GM19023 (cell line): ENCODE measurements at regions not wholly inside any gene's neighbourhood (a gene's known extent, or its start where the extent isn't known, plus 50 kb on each side); places are given as distances from the start of the nearest gene placed in this dataset.

ENCODE experiments used
- ATAC-seq: cut with Tn5 transposase; IDR thresholded peaks from one replicate; pipeline ENCODE4 v1.9.1; 2021; ENCODE audit warnings: mild to moderate bottlenecking, moderate library complexity; ENCODE audit not compliant: unreplicated experiment

DNA sequence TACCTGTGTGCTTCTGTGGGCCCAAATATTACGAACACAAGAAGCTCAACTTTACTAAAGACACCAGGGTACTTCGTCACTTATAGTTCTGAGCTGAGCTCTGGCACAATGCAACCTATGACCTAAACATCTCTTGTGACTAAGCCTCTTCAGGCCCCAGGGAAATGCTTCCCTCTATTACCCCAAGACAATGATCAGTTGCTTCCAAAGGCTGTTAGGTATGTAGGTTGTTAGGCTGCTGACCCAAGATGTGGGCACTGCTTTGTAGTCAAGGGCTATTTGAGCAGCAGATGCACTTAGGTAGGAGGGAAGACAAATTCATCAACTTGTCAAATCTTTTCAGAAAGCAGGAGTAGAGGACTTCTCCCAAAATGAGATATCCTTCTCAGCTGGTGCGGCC lies 640.1 kb downstream of the EPHA4 start:
- no peak for ATAC-seq

DNA sequence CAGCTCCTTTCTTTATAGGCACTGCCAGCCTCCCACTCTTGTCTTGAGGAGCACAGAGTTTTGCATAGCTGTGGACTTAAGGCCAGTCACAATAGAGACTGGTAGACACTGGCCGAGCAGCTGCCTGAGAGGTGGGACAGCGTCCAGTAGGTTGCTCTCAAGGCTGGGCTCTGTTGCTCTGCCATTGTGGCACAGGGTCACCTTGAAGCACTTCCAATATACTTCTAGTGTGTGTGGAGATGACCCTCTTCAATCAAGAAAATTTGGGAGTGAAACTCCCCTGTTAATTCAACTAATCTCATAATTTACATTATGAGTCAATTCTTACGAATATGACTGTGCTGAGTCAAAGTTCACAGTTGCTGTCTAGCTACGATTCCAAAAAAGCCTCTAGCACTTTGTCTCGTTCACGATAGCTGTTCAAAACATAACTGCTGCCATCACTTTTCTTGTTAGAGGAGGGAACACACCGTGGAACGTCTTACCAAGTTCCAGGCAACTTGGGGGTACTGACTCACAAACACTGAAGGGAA lies 636.2 kb downstream of the EPHA4 start:
- ATAC-seq, result peak; percentile 69

DNA sequence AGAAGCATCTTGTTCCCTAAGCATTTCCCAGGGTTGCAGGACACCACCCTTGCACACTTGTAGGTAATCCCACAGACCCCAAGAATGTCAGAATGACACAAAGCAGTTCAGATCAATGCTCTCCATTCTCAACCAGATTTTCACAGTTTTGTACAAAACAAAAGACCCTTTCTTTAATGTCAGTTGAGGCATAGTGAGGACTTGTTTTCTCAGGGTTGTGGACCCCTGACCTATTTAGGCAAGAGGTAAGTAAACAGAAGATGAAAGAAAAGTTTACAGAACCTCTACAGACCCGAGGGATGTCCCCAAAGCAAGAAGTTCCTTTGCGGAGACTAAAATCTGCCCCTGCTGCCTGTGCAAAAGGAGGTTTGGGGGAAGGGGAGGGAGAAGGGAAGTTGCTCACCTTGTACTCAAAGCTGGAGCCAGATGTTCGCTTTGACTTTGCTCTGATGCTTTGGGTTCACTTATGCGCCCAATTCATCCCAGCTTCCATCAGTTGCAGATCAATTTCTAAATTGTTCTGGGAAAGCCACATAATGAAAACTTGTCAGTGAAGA lies 635.4 kb downstream of the EPHA4 start:
- ATAC-seq, result no peak

DNA sequence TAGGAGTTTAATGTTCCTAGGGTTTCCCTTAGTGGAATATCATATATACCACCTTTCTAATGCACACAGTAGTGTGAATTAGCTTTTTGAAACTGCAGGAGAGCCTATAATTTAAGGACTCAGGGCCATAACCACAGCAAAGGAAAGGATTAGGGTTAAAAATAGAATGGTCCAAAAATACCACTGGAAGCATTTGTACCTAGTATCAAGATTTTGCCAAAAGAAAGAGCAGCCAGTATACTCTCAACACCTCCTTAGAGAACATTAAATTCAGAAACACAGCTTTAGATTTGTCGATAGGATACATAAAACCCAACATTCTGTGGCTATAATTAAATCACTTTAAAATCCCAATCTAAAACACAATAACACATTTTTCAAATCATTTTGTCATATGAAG lies 634.9 kb downstream of the EPHA4 start:
- no peak for ATAC-seq

DNA sequence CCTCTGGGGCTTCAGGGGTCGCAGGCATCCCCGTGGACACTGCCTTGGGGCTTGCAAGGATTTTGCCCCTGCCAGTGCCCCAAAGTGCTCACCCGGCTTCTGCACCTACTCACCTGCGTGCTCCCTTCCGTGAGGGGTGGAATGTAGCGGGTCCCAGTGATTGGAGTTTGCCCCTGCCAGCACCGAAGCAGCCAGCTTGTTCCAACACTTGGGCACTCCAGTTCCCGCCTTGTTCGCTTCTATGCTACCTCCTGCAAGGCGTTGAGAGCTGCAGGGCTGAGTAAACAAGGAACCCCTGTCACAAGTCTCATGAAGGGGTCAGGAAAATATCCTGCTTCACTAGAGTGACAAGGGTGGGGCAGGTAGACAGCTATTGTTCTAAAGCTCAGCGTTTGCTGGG lies 631.5 kb downstream of the EPHA4 start:
- no peak for ATAC-seq

DNA sequence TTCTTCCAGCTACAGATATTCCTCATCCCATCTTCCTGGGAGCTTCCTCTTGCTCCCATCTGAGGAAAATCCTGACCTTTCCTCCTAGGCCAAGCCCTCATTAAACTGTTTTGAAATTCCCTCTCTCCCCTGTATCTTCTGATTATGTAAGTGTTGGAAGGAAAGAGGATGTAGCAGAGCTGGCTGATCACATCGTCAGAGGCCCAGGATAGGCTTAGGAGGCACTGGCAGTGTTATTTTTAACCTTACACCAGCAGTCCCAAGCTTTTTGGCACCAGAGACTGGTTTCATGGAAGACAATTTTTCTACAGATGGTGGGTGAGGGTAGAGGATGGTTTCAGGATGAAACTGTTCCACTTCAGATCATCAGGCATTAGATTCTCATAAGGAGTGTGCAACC lies 630.4 kb downstream of the EPHA4 start:
- no peak for ATAC-seq

DNA sequence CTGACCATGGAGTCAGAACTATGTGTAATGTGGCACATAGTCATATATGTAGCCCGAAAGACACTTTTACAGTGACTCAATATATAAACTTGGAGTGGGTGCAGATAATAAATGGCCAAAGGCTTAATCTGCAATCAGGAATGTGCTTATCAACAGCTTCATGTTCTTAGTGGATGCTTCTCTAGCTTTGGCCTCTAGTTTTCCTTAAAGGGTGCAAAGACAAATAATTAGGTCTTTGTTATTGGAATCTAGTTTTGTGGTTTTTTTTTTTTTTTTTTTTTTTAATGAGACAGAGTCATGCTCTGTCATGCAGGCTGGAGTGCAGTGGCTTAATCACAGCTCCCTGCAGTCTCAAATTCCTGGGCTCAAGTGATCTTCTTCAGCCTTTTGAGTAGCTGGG lies 625.6 kb downstream of the EPHA4 start:
- no peak for ATAC-seq

DNA sequence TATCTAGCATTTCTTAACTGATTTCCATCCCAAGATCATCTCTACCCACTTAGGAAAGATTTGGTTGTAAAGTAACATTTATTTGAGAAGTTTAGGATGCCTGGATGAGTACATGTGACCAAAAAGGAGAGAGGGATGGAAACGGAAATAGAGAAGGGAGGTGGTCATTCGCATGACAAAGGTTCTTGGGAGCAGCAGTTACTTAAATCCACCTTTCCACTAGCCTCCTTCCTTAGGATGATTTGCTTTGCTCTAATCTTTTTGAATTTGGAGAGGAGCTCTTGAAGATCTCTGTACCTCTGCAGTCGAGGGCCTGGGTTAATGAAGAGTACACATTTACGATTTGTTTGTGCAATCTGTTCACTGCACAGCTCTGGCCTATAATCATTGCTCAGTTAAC lies 623.5 kb downstream of the EPHA4 start:
- no peak for ATAC-seq

DNA sequence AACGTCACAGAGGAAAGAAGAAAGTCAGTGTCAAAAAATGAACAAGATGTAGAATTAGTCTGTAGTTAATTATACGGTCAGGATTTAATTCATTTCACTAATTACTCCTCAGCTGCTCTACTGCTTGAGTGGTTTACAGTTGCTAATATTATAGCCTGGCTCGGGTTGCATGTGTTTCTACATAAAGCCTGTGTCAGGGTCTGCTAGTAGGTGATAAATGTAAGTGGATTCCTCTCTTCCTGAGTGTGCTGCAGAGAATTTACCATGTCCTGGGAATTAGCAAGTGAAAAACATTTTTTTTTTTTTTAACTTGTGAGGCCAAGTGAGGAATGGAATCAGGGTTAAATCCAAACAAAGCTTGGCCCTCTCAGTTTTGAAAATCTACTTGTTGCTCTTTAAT lies 622.6 kb downstream of the EPHA4 start:
- no peak for ATAC-seq

DNA sequence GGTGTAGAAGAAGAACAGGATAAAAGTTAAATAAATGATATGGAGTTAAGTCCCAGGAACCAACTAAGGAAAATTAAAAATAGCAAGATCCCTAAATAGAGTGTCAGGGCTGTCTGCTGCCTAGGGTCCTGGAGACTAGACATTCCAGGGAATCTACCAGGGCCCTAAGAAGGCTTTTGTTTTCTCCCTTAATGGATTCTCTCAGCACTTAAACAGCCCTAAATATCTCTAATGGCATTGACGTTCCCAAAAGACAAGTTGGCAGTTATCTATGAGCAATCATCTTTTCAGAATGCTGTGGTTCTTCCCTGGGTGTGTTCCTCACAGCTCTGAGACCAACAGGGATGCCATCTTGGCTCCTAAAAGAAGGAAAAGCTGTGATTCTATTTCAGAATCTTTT lies 616.3 kb downstream of the EPHA4 start:
- ATAC-seq, result no peak

DNA sequence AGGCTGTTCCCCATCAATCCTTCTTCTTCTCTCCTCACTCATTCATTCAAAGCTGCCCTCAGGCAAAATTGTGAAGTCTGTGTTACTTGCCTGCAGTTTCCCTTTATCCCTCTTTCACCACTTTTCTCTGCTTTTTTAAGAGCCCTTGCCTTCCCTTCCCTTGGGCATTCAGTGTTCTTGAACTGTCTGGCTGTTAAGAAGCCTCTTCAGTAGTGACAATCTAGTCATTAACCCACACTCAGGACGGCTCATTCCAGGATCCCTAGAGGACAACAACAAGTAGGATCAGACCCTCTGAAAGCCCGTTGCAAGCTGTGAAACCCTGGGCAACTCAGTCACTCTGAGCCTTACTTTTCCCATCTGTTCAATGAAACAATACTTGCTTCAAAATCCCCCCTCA lies 615.7 kb downstream of the EPHA4 start:
- no peak for ATAC-seq

GRCh38 chr2:220959391-220959802 lies 612.7 kb downstream of the EPHA4 start:
- ATAC-seq, result no peak

DNA sequence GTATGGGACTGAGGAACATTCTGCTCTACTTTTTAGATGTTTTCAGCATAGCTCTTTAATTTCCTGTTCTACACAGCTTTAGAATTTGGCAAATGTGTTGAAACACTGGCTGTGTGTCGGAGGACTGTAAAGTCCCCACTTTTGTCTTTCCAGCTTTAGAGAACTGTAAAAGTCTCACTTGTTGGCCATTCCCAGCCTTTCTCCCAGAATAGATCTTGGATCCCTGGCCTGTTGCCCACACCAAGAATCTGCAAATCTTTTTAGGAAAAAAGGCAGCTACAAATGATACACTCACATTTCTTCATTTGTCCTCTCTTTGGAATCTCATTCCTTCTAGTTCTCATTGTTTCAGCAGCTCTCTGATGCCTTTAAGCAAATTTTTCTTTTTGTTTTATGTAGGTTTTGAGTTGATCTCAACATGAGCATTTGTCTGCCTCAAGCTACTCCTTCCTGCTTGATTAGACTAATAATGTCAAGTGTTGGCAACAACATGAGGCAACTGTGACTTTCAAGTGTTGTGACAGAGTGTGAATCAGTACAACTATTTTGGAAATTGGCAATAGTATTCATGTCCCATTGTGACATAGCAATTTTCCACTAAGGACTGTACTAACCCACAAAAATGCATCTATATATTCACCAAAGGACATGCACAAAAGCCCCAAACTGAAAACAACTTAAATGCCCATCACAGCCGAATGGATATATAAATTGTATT lies 610.8 kb downstream of the EPHA4 start:
- ATAC-seq, result no peak

- no peak for ATAC-seq
These were observed 609.5 kb downstream of the EPHA4 start for GRCh38 chr2:220962556-220962955.

GRCh38 chr2:220963076-220963475 lies 609.0 kb downstream of the EPHA4 start:
- ATAC-seq, result no peak

GRCh38 chr2:220963930-220964329 lies 608.2 kb downstream of the EPHA4 start:
- no peak for ATAC-seq

DNA sequence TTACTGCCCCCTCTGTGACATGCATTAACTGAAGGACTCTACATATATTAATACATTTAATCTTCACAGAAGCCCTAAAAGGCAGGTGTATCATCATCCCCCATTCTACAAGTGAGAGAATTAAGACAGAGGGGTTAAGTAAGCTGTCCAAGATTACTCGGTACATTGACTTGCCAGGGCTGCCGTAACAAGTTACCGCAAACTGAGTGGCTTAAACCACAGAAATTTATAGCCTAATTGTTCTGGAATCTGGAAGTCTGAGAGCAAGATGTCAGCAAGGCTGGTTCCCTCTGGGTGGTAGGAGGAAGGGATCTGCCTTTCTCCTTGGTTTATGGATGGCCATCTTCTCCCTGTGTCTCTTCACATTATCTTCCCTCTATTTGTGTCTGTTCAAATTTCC lies 605.5 kb downstream of the EPHA4 start:
- ATAC-seq, result no peak

- ATAC-seq, result no peak
These were observed 602.8 kb downstream of the EPHA4 start for GRCh38 chr2:220969348-220969747.

- no peak for ATAC-seq
These were observed 591.0 kb downstream of the EPHA4 start for GRCh38 chr2:220980966-220981675.

- no peak for ATAC-seq
These were observed 590.2 kb downstream of the EPHA4 start for GRCh38 chr2:220981926-220982325.

DNA sequence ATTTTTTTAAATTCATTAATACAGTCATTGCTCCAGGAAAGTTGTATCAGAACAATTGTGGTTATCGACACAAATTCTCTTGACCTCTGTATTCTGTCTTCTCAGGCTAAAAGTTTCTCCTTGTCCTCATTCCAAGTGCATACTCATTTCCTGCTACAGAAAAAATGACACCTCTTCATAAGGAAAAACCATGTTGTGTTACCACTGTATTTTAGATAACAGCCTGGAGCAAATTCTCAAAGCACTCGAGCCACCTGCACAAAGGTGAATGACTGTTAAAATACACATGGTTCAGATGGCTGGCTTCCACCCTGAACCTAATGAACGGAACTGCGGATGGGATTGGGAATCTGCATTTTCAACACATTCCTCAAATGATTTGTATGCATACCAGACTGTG lies 586.5 kb downstream of the EPHA4 start:
- ATAC-seq, result no peak

DNA sequence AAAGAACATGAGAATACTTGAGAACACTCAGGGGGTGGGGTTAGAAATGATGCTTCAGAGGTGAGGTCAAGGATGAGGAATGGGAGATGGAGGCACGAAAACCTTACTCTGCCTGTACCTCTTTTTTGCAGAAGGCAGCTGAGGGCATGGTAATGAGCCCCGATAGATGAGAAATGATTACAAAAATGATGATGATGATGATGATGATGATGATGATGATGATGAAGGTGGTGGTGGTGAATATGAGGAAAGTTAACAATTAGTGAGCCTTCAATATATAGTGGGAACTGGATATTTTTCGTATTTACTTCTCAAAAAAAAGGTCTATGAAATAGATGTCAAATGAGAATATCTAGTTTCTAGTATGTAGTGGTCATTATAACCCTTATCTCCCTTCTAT lies 584.3 kb downstream of the EPHA4 start:
- ATAC-seq, result no peak
